HCEC 1CT (cell line): ENCODE measurements at regions not wholly inside any gene's neighbourhood (a gene's known extent, or its start where the extent isn't known, plus 50 kb on each side); places are given as distances from the start of the nearest gene placed in this dataset.
"Not testable (repeated sequence)": the region's sequence is repeated elsewhere in the genome, so short reads cannot be mapped to it uniquely, and the experiment has no call there.

Source experiments
- DNase-seq: peaks from one replicate; pipeline ENCODE4 v3.0.0-alpha.2; 2017

DNA sequence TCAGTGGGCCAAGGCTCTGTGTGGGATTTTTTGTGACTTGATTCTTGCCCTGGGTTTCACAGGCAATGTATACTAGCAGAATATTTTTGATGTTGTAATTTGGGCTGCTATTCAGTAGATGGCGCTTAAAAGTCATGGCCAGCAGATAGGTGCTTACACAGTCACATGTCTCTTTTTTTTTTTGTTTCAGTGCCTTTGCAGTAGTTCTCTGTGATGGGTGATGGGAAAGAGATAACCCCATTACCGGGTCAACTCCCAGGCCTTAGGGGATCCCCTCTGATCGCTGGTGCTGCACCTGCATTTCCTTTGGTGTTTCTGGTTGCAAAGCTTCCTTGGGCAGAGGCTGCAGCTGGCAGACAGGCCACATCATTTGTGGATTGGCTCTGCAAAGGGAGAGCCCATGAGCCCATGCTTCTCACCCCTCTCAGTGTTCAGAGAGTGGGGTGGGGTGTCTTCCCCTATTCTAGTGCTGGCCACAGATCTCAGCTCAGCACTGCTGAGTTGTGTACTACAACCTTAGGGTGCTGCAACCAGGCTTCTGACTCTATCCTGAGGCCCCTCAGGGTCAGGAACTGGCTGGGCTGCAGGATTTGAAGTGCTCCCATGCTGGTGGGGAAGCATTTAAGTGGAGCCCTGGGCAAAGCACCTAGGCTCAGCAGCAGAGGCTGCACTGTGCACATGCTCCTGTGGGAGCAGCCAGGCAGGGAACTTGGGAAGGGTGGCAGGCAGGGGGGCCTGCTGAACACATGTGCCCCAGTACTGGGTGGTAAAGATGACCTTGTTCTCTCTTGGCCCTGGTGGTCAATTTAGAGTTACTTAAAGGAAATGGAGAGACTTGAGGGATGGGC, 219.8 kb upstream of the SPHKAP start:
- DNase-seq: no peak

GRCh38 chr2:228387776-228388175, 206.3 kb upstream of the SPHKAP start:
- no peak for DNase-seq

DNA sequence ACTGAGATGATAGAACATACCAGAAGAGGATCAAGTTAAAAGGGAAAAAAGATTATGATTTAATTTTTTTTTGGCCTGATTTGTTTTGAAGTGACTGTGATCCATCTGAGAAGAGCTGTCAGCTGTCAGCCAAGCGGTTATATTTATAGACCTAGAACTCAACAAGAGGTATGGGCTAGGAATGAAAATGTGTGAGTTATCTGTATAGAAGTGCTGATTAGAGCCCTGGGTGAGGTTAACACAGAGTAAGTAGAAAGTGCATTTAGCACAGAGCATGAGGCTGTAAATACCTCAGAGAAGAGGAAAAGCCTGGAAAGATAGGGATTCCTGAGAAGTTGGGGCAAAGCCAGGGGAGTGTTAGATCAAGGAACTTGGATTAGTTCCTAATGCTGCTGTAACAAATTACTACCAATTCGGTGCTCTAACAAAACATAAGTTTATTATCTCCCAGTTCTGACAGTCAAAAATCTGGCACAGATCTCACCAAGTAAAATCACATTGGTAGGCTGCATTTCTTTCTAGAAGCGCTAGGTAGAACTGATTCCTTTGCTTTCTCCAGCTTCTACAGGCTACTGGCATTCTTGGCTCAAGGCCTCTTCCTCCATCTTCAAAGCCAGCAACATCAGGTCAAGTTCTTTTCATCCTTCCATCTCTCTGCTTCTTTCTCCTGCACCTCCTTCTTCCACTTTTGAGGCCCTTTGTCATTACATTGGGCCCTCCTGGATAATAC, 197.4 kb upstream of the SPHKAP start:
- DNase-seq: no peak

GRCh38 chr2:228378233-228378632, 196.7 kb upstream of the SPHKAP start:
- no peak for DNase-seq

- peak; percentile 12 for DNase-seq
Observed at GRCh38 chr2:228377533-228377932, 196.0 kb upstream of the SPHKAP start.

DNA sequence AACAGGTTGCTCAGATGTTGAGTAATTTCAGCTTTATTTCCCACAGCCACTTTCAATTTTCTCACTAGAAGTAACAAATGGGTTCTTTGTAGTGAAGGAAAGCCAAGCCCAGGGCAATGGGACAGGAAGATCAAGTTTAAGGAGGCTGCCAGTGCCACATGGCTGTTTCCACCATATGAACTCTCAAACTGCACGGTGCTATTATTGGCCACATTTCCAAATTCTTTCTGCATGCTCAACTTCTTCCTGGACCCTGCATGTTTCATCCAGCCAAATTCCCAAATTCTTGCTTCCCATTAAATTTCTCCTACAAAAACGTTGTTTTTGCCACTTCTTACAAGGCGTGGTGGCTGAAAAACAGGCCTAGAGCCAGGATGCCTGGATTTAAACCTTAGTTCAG, 193.3 kb upstream of the SPHKAP start:
- no peak for DNase-seq

GRCh38 chr2:228373191-228373590, 191.7 kb upstream of the SPHKAP start:
- no peak for DNase-seq

DNA sequence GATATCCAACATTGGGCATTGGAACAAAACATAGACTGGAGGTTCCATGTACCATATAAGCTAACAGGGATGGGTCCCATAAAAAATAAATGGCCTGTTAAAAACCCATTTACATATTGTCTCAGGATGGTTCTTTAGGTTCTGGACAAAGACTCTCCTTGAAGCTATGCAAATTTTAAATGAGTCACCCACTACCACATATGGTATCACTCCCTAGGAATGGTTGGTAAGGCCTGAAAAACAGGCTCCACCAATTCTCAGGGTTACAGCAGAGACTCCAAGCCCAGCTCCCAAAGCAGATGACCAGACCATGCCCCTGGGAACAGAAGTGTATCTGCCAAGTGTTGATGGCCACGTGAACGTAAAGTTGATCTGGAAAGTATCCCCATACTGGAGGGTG, 190.7 kb upstream of the SPHKAP start:
- no peak for DNase-seq

- DNase-seq: no peak
Observed at GRCh38 chr2:228369400-228370031, 188.0 kb upstream of the SPHKAP start.

GRCh38 chr2:228367356-228367755, 185.9 kb upstream of the SPHKAP start:
- DNase-seq: no peak

- no peak for DNase-seq
Observed at GRCh38 chr2:228359473-228359872, 178.0 kb upstream of the SPHKAP start.

GRCh38 chr2:228355897-228356296, 174.4 kb upstream of the SPHKAP start:
- peak; percentile 6 for DNase-seq

GRCh38 chr2:228352980-228353379, 171.5 kb upstream of the SPHKAP start:
- DNase-seq: not testable (repeated sequence)

GRCh38 chr2:228352048-228352447, 170.6 kb upstream of the SPHKAP start:
- no peak for DNase-seq

GRCh38 chr2:228348516-228349064, 167.1 kb upstream of the SPHKAP start:
- no peak for DNase-seq

GRCh38 chr2:228344531-228344930, 163.0 kb upstream of the SPHKAP start:
- no peak for DNase-seq

GRCh38 chr2:228339525-228339924, 158.0 kb upstream of the SPHKAP start:
- no peak for DNase-seq

- no peak for DNase-seq
Observed at GRCh38 chr2:228334180-228334579, 152.7 kb upstream of the SPHKAP start.

DNA sequence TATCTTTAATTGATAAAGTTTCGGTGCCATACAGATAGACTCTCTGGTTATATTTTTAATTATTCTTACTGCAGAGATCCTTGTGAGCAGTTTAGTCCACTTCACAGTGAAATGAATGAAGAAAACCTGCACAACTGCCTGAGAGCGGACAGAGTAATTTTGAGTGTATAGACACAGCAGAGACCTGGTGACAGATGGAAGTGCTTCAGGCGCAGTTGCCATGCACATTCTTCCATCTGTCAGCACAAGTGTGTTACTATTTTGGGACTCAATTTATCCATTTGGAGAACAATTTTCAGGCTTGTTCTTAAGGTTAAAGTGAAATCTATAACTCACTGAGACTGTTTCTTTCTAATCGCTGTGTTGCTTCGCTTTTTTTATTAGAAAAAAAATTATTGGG, 147.8 kb upstream of the SPHKAP start:
- DNase-seq: no peak

GRCh38 chr2:228321015-228321414, 139.5 kb upstream of the SPHKAP start:
- DNase-seq: no peak

GRCh38 chr2:228318218-228318617, 136.7 kb upstream of the SPHKAP start:
- DNase-seq: peak; percentile 69

DNA sequence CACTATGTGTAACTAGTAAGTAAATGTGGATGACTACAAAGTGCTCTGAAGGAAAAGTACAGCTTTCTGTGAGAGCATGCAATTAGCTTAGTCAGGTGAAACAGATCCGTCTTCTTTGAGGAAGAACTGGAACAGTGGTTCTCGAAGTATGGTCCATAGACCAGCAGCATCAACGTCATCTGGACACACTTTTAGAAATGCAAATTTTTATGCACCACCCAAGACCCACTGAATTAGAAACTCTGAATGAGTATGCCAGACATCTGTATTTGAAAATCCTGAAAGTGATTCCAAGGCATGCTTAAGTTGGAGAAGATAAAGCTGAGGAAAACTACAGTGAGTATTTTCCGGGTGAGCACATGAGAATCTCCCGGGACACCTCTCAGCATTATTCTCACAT, 130.7 kb upstream of the SPHKAP start:
- no peak for DNase-seq

- DNase-seq: no peak
Observed at GRCh38 chr2:228303960-228304359, 122.5 kb upstream of the SPHKAP start.
